HepG2 (cell line): ENCODE measurements at regions not wholly inside any gene's neighbourhood (a gene's known extent, or its start where the extent isn't known, plus 50 kb on each side); places are given as distances from the start of the nearest gene placed in this dataset.
A peak's percentile ranks its signal among the peaks of the same experiment; 100 is the strongest.

Source experiments
- ARNTL ChIP-seq: sonication (generic); formaldehyde crosslinking; IDR thresholded peaks from 2 replicates; pipeline ENCODE4 v1.4.0; 2020; ENCODE audit warnings: mild to moderate bottlenecking, missing genetic modification reagents
- ATF7-NPFF ChIP-seq: sonication (generic); formaldehyde crosslinking; IDR thresholded peaks from 2 replicates; pipeline ENCODE4 v1.8.1; 2023; ENCODE audit warnings: mild to moderate bottlenecking, low read depth, missing genetic modification reagents, moderate library complexity
- ELF3 ChIP-seq: IDR thresholded peaks from 2 replicates; pipeline ENCODE4 v1.6.1; 2016; ENCODE audit warnings: missing genetic modification reagents, missing compliant biosample characterization
- FOXO1 ChIP-seq: sonication (generic); formaldehyde crosslinking; IDR thresholded peaks from 2 replicates; pipeline ENCODE4 v1.4.0; 2020; ENCODE audit warnings: missing genetic modification reagents
- FOXP4 ChIP-seq: sonication (generic); formaldehyde crosslinking; IDR thresholded peaks from 2 replicates; pipeline ENCODE4 v1.4.0; 2020; ENCODE audit warnings: missing genetic modification reagents
- GLI4 ChIP-seq: sonication (generic); formaldehyde crosslinking; IDR thresholded peaks from 2 replicates; pipeline ENCODE4 v1.5.1; 2020; ENCODE audit warnings: missing genetic modification reagents, mild to moderate bottlenecking, moderate library complexity, borderline replicate concordance
- HDAC2 ChIP-seq: sonication (generic); formaldehyde crosslinking; IDR thresholded peaks from 2 replicates; pipeline ENCODE4 v1.4.0; 2020; ENCODE audit warnings: missing genetic modification reagents
- IKZF4 ChIP-seq: sonication (generic); formaldehyde crosslinking; IDR thresholded peaks from 2 replicates; pipeline ENCODE4 v1.5.1; 2020; ENCODE audit warnings: borderline replicate concordance, mild to moderate bottlenecking, low read depth, missing genetic modification reagents; ENCODE audit errors: not compliant biosample characterization
- MAFG ChIP-seq: sonication (generic); formaldehyde crosslinking; IDR thresholded peaks from 2 replicates; pipeline ENCODE4 v1.5.1; 2020; ENCODE audit warnings: mild to moderate bottlenecking, missing genetic modification reagents
- MAX ChIP-seq: IDR thresholded peaks from 2 replicates; pipeline ENCODE4 v1.6.1; 2012; ENCODE audit warnings: inconsistent platforms
- MIER3 ChIP-seq: IDR thresholded peaks from 2 replicates; pipeline ENCODE4 v1.6.1; 2016; ENCODE audit warnings: missing compliant biosample characterization, borderline replicate concordance
- MXI1 ChIP-seq: IDR thresholded peaks from 3 replicates; pipeline ENCODE4 v1.6.1; 2012; ENCODE audit warnings: low read depth, low read length, inconsistent platforms, borderline replicate concordance
- SAP130 ChIP-seq: IDR thresholded peaks from 2 replicates; pipeline ENCODE4 v1.6.1; 2016; ENCODE audit warnings: low read depth
- SMYD3 ChIP-seq: sonication (generic); formaldehyde crosslinking; IDR thresholded peaks from 2 replicates; pipeline ENCODE4 v1.8.1; 2023; ENCODE audit warnings: mild to moderate bottlenecking, missing genetic modification reagents
- WIZ ChIP-seq: sonication (generic); formaldehyde crosslinking; IDR thresholded peaks from 2 replicates; pipeline ENCODE4 v1.5.1; 2020; ENCODE audit warnings: mild to moderate bottlenecking, missing genetic modification reagents
- ZBTB43 ChIP-seq: sonication (generic); formaldehyde crosslinking; conservative IDR thresholded peaks from 2 replicates; pipeline ENCODE4 v1.4.0; 2020; ENCODE audit warnings: missing genetic modification reagents
- ZMYM4 ChIP-seq: sonication (generic); formaldehyde crosslinking; IDR thresholded peaks from 2 replicates; pipeline ENCODE4 v1.8.1; 2023; ENCODE audit warnings: mild to moderate bottlenecking, missing genetic modification reagents
- ZNF12 ChIP-seq: sonication (generic); formaldehyde crosslinking; IDR thresholded peaks from 2 replicates; pipeline ENCODE4 v1.5.0; 2020; ENCODE audit warnings: missing genetic modification reagents
- ZNF230 ChIP-seq: sonication (generic); formaldehyde crosslinking; IDR thresholded peaks from 2 replicates; pipeline ENCODE4 v1.4.0; 2020; ENCODE audit warnings: mild to moderate bottlenecking, missing genetic modification reagents
- ZNF3 ChIP-seq: IDR thresholded peaks from 2 replicates; pipeline ENCODE4 v1.7.0; 2017; ENCODE audit warnings: inconsistent platforms
- ZNF598 ChIP-seq: sonication (generic); formaldehyde crosslinking; IDR thresholded peaks from 2 replicates; pipeline ENCODE4 v1.5.1; 2020; ENCODE audit warnings: mild to moderate bottlenecking, missing genetic modification reagents, borderline replicate concordance
- ZSCAN29 ChIP-seq: sonication (generic); formaldehyde crosslinking; conservative IDR thresholded peaks from 2 replicates; pipeline ENCODE4 v1.4.0; 2020; ENCODE audit warnings: mild to moderate bottlenecking, missing genetic modification reagents
- TF ChIP-seq, protein P1 (sequence below): sonication (generic); formaldehyde crosslinking; IDR thresholded peaks from 2 replicates; pipeline ENCODE4 v1.4.0; 2020; ENCODE audit warnings: missing genetic modification reagents, low read depth, mild to moderate bottlenecking, borderline replicate concordance
- TF ChIP-seq, protein P2 (sequence below): IDR thresholded peaks from 2 replicates; pipeline ENCODE4 v1.6.1; 2016

- TF ChIP-seq ATF7-NPFF (CRISPR knock-in tag) (no peak), IKZF4 (CRISPR knock-in tag) (no peak), ZNF230 (CRISPR knock-in tag) (peak; percentile 63; the same call in 1 of the 2 replicates), FOXO1 (CRISPR knock-in tag) (peak; percentile 46; the same call in 1 of the 2 replicates), ZNF12 (CRISPR knock-in tag) (peak; percentile 74; the same call in 1 of the 2 replicates), MAX (peak; percentile 92), ZBTB43 (0 out of 2 replicates have a peak, but pooled peaks have one; percentile 44), ELF3 (peak; percentile 86), WIZ (peak; percentile 90; the same call in 1 of the 2 replicates), ARNTL (peak; percentile 62), MIER3 (peak; percentile 43; the same call in 1 of the 2 replicates), ZSCAN29 (CRISPR knock-in tag) (peak; percentile 65; the same call in 1 of the 2 replicates), MAFG (CRISPR knock-in tag) (no peak), HDAC2 (CRISPR knock-in tag) (peak; percentile 60), SAP130 (CRISPR knock-in tag) (peak; percentile 67), ZMYM4 (peak; percentile 69; the same call in 1 of the 2 replicates), MXI1 (0 out of 3 replicates have a peak, but pooled peaks have one; percentile 35), ZNF3 (no peak), FOXP4 (peak; percentile 57; the same call in 1 of the 2 replicates), ZNF598 (CRISPR knock-in tag) (no peak), SMYD3 (CRISPR knock-in tag) (0 out of 2 replicates have a peak, but pooled peaks have one; percentile 60), GLI4 (CRISPR knock-in tag) (no peak)
- TF ChIP-seq, protein P1, sequence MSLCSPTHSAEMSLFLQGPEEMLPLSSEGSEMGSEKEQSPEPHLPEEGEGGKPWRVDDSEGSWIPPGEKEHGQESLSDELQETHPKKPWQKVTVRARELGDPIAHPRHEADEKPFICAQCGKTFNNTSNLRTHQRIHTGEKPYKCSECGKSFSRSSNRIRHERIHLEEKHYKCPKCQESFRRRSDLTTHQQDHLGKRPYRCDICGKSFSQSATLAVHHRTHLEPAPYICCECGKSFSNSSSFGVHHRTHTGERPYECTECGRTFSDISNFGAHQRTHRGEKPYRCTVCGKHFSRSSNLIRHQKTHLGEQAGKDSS (CRISPR knock-in tag): 0 out of 2 replicates have a peak, but pooled peaks have one; percentile 28
- TF ChIP-seq, protein P2, sequence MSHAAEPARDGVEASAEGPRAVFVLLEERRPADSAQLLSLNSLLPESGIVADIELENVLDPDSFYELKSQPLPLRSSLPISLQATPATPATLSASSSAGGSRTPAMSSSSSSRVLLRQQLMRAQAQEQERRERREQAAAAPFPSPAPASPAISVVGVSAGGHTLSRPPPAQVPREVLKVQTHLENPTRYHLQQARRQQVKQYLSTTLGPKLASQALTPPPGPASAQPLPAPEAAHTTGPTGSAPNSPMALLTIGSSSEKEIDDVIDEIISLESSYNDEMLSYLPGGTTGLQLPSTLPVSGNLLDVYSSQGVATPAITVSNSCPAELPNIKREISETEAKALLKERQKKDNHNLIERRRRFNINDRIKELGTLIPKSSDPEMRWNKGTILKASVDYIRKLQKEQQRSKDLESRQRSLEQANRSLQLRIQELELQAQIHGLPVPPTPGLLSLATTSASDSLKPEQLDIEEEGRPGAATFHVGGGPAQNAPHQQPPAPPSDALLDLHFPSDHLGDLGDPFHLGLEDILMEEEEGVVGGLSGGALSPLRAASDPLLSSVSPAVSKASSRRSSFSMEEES (CRISPR knock-in tag): peak; percentile 90
These were observed 71.9 kb upstream of the RANBP3L start (continued) for GRCh38 chr5:36373527-36374086.
